ENCODE measurements at regions not wholly inside any gene's neighbourhood (a gene's known extent, or its start where the extent isn't known, plus 50 kb on each side); places are given as distances from the start of the nearest gene placed in this dataset.
"Not testable (repeated sequence)": the region's sequence is repeated elsewhere in the genome, so short reads cannot be mapped to it uniquely, and the experiment has no call there.

DNA sequence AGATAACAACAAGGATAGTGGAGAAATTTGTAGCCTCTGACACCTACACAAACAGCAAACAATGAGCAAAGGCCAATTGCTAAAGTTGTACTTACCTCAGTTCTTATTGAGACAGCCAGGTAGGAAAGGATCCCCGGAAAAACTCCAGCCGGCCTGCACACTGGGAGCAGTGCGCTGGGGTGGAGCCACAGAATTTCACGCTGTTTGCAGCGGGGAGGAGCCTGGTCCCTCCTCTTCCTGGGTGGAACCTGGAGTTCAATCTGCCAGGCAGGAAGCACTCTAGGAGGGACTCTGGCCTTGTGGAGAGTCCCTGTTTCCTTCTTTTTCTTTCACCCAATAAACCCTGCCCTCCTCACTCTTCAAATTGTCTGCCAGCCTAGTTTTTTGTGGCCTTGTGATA lies 382.6 kb upstream of the TGIF2LX start:
- not testable (repeated sequence) for DNase-seq

DNA sequence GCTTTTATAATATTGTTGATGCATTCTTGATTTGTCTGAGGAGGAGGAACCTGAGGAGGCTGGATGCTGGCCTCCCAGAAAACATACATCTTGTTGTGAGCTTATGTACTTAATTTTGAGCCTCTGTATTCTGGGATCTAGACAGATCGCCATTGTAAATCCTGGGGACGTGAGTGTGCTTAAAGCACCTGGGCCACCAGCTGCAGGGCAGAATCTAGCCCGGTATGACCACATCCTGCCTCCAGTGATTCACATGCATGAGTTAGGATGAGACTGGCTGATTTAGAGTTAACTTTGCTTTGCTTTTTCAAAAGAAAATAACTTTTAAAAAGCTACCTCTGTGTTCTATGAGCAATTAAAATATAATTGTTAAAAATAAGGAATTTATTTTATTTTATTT lies 364.6 kb upstream of the TGIF2LX start:
- DNase-seq = not testable (repeated sequence)

DNA sequence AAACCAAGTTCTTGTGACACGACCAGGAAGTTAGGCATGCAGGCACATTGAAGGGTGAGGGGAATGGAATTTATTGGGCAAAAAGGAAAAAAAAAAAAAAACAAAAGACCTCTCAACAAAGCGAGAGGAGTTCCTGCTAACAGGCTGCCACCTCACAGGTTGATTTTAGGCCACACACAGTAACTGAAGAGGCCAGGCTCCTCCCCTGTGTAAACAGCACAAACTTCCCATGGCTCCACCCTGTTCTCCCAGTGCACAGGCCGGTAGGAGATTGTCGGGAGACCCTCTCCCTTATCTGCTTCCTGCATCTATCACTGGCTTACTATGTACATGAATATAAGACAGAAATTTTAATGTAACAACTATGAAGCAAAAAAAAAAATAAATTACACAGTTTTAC lies 359.6 kb upstream of the TGIF2LX start:
- not testable (repeated sequence) for DNase-seq

DNA sequence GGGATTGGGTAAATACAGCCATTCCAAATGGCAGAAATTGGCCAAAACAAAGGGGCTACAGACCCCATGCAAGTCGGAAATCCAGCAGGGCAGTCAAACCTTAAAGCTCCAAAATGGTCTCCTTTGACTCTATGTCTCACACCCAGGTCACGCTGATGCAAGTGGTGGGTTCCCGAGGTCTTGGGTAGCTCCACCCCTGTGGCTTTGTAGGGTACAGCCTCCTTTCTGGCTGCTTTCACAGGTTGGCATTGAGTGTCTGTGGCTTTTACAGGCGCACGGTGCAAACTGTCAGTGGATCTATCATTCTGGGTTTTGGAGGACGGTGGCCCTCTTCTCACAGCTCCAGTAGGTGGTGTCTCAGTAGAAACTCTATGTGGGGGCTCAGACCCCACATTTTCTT lies 358.6 kb upstream of the TGIF2LX start:
- DNase-seq = not testable (repeated sequence)

DNA sequence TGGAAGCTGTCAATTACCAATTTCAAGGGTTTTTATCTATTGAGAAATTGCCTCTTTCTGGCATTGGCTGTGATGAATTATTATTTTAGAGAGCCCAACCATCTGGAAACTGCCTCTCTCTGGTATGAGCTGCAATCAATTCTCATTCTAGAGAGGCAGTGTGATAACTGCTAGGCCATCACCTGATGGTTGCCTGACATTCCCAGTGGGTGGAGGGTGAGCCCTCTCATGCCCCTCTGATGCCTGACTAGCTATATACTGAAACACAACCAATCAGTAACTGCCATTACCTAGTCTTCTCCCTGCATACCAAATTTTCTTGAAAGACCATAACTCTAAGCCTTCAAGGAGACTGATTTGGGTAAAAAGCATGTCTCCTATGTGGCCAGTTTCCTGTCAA lies 353.9 kb upstream of the TGIF2LX start:
- not testable (repeated sequence) for DNase-seq

DNA sequence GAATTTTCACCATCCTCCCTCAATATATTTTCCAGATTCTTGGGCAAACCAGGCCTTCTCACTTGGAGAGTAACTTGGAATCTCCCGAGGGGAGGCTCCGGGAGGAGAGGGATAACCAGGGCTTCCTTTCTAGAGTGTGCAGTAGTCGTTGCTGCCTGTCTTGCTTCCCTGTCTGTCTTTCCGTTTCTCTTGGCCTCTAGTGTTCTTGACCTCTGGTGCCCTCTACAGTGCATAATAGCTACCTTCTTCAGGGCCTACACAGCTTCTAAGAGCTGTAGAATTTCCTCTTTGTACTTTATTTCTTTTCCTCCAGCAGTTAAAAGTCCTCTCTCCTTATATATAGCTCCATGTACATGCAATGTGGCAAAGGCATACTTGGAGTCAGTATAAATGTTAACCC lies 339.8 kb upstream of the TGIF2LX start:
- DNase-seq = not testable (repeated sequence)

DNA sequence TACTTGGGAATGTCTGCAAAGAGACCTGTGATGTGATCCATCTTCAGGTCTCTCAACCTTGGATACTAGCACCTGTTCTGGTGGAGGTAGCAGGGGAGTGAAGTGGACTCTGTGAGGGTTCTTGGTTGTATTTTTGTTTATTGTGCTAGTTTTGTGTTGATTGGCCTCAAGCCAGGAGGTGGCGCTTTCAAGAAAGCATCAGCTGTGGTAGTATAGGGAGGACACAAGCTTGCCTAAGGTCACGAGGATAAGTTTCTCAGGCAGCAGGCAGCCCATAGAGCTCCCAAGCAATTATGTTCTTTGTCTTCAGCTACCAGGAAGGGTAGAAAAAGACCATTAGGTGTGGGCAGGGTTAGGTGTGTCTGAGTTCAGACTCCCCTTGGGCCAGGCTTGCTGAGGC lies 289.9 kb upstream of the TGIF2LX start:
- DNase-seq = not testable (repeated sequence)

DNA sequence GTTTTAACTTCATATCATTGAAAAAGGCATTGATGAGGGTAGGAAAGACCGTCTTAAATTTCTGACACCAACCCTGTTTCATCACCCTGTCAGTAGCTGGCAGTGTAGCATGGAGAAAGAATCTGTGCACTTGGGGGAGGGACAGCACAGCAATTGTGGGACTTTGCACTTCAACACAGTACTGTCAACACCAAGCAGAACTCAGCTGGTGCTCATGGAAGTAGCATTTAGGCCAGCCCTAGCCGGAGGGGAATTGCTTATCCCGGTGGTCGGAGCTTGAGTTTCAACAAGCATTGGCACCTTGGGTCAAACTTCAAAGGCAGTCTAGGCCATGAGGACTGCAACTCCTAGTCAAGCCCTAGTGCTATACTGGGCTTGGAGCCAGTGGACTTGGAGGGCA lies 285.8 kb upstream of the TGIF2LX start:
- not testable (repeated sequence) for DNase-seq

DNA sequence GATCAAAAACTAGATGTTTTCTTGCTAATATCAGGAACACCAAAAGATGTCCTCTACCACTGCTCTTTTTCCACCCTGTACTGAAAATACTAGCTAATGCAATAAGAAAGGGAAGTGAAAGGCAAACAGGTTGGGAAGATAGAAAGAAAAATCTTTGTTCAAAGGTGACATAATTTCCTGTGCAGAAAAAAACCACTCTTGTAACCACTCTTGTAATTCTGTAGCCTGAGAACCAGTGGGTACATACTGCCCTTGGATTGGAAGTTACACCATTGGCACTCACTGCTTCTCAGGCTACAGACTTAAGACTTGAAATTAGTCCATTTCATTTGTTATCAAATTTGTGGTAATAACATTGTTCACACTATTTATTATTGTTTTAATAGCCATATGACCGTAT lies 263.0 kb upstream of the TGIF2LX start:
- not testable (repeated sequence) for DNase-seq

DNA sequence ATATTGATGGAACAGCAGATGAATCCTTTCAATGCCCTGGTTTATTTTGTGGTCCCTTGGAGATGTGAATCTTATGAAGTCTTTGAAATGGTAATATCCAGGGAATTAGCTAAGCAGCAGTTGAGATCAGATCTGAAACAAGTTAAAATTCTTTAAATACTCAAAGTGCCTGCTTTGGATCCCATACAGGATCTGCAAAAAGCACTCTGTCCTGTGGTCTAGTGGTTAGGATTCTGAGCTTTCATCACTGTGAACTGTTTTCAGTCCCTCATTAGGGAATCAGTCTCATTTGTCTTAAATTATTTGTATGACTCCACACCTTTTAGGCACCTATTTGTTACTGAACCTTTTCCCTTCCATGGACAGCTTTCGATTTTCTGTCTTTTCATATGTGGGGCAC lies 215.2 kb upstream of the TGIF2LX start:
- DNase-seq = not testable (repeated sequence)

DNA sequence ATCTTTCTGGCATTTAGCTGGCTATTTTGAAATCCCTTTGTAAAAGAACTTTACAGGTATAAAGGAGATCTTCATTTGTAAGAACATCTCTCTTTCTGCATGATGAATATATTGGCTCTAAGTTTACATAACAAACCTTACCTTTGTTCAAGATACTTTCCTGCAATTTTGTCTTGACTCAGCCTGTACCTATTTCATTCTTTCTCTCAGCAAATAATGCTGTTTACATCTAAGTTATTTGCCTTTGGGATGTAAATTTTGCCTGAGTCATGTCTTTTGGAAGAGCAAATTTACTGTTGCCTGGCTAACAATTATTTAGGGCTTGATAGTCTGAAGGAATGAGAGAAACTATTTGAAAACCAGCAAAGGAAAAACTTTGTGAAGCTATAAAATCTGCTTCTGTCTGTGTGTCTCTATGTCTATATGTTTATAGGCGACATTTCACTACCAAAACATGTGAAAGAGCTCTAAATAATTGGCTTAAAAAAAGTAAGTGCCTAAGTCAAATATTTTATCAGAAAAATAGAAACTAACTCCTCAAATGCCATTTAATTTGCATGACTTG lies 214.3 kb upstream of the TGIF2LX start:
- DNase-seq = not testable (repeated sequence)

DNA sequence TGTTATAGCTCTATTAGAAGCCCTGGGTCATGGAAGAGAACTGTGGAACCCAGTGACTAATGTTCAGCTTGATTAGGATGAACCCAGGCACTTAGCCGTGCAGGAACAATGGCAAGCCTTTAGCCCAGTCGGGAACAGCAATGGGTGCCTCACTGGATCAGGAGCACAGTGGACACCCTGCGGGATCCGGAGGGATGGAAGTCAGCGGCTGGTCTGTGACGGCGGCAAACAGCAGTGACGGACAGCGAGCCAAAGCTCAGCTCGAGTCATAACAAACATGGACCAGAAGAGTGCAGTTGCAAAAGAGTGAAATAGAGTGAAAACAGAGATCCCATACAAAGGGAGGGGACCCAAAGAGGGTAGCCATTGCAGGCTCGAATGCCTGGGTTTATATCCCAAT lies 187.3 kb upstream of the TGIF2LX start:
- DNase-seq = not testable (repeated sequence)

DNA sequence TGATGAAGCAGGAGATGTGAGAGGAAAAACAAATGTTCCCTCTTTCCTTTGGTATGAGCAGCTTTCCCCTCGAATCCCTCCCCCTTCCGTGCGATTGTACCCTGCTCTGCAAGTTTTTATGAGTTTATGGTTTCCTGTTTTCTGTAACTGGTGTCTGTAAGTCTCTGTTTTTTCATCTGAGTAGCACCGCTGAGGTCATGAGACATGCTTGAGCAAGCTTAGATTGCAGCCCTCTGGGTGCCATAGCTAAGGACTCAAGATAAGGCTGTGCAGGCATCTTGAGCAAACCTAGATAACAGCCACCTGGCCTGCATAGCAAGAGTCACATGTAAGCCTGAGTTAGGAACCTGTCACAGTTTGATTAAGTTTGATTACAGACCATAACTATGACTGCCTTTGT lies 165.2 kb upstream of the TGIF2LX start:
- not testable (repeated sequence) for DNase-seq

DNA sequence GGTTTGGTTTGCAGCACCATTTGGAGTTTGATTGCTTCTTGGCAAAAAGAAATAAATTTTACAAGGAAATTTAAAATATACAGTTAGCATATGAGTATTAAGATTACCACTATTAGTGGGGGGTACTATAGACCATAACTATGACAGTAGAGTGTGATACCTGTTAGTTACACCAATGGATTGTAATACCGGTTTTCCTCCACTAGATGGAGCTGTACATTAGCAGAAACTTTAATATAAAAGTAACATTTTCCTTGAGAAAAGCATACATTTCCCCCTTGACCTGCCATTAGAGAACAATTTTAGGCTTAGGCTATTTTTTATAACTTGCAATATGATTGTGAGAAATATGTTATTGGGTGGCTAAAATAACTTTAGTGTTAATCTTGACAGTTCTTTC lies 163.9 kb upstream of the TGIF2LX start:
- peak; percentile 1 for DNase-seq

DNA sequence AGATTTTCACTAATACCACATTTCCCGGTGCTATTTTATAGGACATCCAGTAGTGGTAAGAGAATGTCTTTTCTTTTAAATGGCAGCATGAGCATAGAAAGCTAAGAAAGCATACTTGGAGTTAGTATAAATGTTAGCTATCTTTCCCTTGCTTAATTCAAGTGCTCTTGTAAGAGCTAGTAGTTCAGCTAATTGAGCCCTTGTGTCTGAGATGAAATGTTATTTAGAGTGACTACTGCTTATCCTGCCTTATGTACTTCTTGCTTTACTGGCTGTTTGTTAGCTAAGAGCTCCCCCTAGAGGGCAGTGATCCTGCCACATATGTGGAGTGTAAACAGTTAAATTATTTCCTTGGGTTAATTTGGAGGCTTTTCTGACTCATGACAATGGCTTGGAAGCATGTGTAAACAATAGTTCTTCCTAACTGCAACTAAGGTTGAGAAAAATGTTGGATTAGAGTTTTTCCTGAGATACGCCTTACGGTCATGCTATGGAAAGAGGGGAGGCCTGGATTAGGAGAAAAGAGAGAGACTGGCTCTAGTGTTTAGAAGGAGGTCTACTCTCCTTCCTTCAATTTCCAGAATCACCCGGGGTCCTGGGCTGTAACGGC lies 162.5 kb upstream of the TGIF2LX start:
- not testable (repeated sequence) for DNase-seq

DNA sequence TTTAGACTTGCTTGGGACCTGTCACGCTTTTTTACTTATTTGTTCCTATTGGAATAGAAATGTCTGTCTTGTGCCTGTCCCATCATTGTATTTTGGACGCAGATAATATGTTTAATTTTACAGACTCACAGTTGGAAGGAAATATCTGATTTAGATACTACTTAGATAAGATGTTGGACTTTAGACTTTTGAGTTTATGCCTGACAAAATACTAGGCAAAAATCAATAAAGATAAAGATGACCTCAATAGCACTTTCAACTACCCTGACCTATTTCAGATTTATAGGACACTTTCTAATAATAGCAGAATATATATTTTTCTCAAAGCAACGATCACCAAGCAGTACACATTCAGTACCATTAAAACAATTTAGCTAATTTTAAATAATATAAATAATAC lies 150.1 kb upstream of the TGIF2LX start:
- DNase-seq = not testable (repeated sequence)

DNA sequence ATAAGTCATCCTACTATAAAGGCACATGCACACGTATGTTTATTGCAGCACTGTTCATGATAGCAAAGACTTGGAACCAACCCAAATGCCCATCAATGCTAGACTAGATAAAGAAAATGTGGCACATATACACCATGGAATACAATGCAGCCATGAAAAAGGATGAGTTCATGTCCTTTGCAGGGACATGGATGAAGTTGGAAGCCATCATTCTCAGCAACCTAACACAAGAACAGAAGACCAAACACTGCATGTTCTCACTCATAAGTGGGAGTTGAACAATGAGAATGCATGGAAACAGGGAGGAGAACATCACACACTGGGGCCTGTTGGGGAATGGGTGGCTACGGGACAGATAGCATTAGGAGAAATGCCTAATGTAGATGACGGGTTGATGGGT lies 110.3 kb upstream of the TGIF2LX start:
- DNase-seq = not testable (repeated sequence)

DNA sequence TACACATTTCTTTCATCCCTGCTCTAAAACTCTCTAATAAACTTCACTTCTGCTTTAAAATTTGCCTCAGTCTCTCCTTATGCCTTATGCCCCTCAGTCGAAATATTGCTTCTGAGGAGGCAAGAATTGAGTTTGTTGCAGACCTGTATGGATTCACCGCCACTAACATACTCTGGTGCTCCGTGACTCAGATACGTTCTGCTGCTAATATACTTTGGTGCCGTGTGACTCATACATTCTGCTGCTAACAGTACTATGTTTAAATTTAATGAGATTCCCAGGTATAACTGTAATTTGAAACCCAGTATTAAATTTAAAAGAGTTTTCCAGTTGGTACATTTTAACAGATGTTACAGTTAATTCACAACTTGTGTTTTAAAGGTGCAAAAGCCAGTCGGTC lies 82.0 kb upstream of the TGIF2LX start:
- DNase-seq = not testable (repeated sequence)

DNA sequence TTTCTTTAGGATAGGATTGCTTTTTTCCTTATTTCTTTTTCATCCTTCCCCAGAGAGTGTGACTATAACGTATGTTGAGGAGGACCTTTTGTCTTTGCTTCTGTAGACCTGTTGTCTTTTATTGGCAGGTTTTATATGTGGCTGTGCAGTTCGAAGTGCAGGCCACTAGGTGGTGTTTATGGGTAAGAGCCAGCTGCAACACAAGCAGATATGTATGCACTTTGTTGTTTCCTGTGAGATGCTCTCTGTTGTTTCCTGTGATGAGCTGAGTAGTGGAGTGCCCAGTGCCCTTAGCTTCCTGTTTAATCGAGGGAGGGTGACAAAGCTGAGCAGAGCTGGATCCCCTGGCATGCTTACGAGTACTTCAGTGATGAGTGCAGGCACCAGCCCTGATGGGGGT lies 50.0 kb upstream of the TGIF2LX start:
- DNase-seq = peak; percentile 10
